Panc1 (cell line): ENCODE measurements at regions not wholly inside any gene's neighbourhood (a gene's known extent, or its start where the extent isn't known, plus 50 kb on each side); places are given as distances from the start of the nearest gene placed in this dataset.

Source experiments
- ATAC-seq: fragments of 200-7000 bp; cut with Tn5 transposase; 2 replicates; pipeline ENCODE4 v1.9.1; 2020; ENCODE audit warnings: mild to moderate bottlenecking, moderate library complexity
- BruUV-seq: library from RNA; stranded (reverse); fragments of 400-500 nt; replicated peaks from 2 replicates; lab custom pipeline; 2021; lab: Mats Ljungman, UMichigan
- CTCF ChIA-PET: fragments of 300-600 bp; sonication (Branson Sonifier 250); formaldehyde crosslinking; loops from one replicate; lab custom pipeline; 2022; ENCODE audit warnings: antibody characterized with exemption; lab: Charles Lee
- POLR2A ChIA-PET: fragments of 300-600 bp; sonication (Branson Sonifier 250); formaldehyde crosslinking; loops from one replicate; lab custom pipeline; 2022; ENCODE audit warnings: antibody characterized with exemption; lab: Charles Lee
- DNase-seq: peaks from one replicate; pipeline ENCODE4 v3.0.0-alpha.2; 2010; ENCODE audit warnings: low read depth, low spot score
- H3K27ac ChIP-seq: 2 replicates; pipeline ENCODE4 v1.5.1; 2011; ENCODE audit warnings: mild to moderate bottlenecking, low read length, inconsistent platforms
- H3K27me3 ChIP-seq: fragments of 200-500 bp; sonication (Bioruptor generic); 2 replicates; pipeline ENCODE4 v1.6.0; 2014; ENCODE audit warnings: low read length, inconsistent platforms; ENCODE audit not compliant: control insufficient read depth, insufficient read depth
- H3K36me3 ChIP-seq: fragments of 200-500 bp; sonication (Bioruptor generic); 2 replicates; pipeline ENCODE4 v1.5.1; 2014; ENCODE audit warnings: inconsistent platforms, mild to moderate bottlenecking, low read length, moderate library complexity; ENCODE audit not compliant: control insufficient read depth, insufficient read depth
- H3K4me1 ChIP-seq: 2 replicates; pipeline ENCODE4 v1.5.1; 2011; ENCODE audit warnings: inconsistent platforms, mild to moderate bottlenecking, low read length, moderate library complexity; ENCODE audit not compliant: control insufficient read depth, insufficient read depth
- H3K4me3 ChIP-seq, 2 experiments: 2 replicates each; pipeline ENCODE4 v1.5.1; 2011 to 2012; ENCODE audit warnings: low read depth in 2 of 2, low read length in 2 of 2, mild to moderate bottlenecking in 2 of 2, inconsistent platforms in 1 of 2, moderate library complexity in 1 of 2
- H3K9me3 ChIP-seq: fragments of 200-500 bp; sonication (Bioruptor generic); 2 replicates; pipeline ENCODE4 v1.5.1; 2014; ENCODE audit warnings: low read depth, mild to moderate bottlenecking, inconsistent platforms, low read length, moderate library complexity; ENCODE audit not compliant: control insufficient read depth, insufficient read depth
- POLR2AphosphoS5 ChIP-seq: IDR thresholded peaks from 2 replicates; pipeline ENCODE4 v1.6.1; 2012; ENCODE audit warnings: mild to moderate bottlenecking, low read depth, low read length, moderate library complexity
- SIN3A ChIP-seq: IDR thresholded peaks from 2 replicates; pipeline ENCODE4 v1.6.1; 2012; ENCODE audit warnings: low read depth, mild to moderate bottlenecking, low read length, moderate library complexity, borderline replicate concordance; ENCODE audit not compliant: insufficient read depth
- TCF7L2 ChIP-seq: IDR thresholded peaks from 2 replicates; pipeline ENCODE4 v1.6.1; 2011; ENCODE audit warnings: mild to moderate bottlenecking, low read depth, low read length, inconsistent platforms
- in situ Hi-C: cut with HindIII; loops from 2 replicates; pipeline ENCODE4 v1.10.0; 2016; ENCODE audit warnings: low sequenced_read_pairs, low pct_unique_long_range_greater_than_20kb
- intact Hi-C: fragments of 100-400 bp; cut with micrococcal nuclease; formaldehyde crosslinking; loops from one replicate; pipeline ENCODE4 v1.10.0; 2022; ENCODE audit not compliant: unreplicated experiment
- TF ChIP-seq, protein P1 (sequence below): fragments of 450-650 bp; IDR thresholded peaks from 2 replicates; pipeline ENCODE4 v1.5.1; 2017; ENCODE audit warnings: mild to moderate bottlenecking
- TF ChIP-seq, protein P2 (sequence below), 2 experiments: IDR thresholded peaks; 2 replicates each; pipeline ENCODE4 v1.6.1; 2011 to 2012; ENCODE audit warnings: low read depth in 2 of 2, control low read depth in 1 of 2, low read length in 1 of 2, mild to moderate bottlenecking in 1 of 2, moderate library complexity in 1 of 2; ENCODE audit not compliant: insufficient read depth in 1 of 2

DNA sequence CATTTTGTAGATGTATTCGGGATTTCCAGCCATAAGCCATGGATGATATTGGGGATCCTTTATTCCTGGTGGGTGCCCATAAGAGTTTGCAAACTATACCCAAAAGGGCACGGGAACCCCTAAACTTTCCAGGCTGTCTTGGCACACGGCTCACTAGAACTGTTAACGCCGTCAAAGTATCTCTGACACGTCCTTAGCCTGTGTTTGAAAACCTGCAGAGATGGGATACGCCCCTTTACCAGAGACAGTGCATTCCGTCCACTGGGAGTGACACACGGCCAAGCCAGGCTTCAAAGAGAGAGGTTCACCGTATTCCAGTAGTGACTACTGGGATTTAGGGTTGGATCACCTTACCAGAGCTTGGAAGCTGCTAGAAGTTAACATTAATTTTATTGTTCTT lies 95.0 kb downstream of the THBS2 start:
- no peak overlapping the region for H3K27ac ChIP-seq
- intact Hi-C loops (no loop called here), in situ Hi-C loops (no loop called here)
- no peak overlapping the region for H3K4me3 ChIP-seq
- H3K27me3 ChIP-seq, result no peaks in the 10 kb centered on the region
- no peaks in the 10 kb centered on the region for H3K36me3 ChIP-seq
- ChIA-PET CTCF (no interaction called here), POLR2A (no interaction called here)
- H3K9me3 ChIP-seq, result no peaks in the 10 kb centered on the region
- DNase-seq (no peak), ATAC-seq (no peak)
- no TSS peak for BruUV-seq
- no peaks in the 10 kb centered on the region for H3K4me1 ChIP-seq
- TF ChIP-seq, protein P1, sequence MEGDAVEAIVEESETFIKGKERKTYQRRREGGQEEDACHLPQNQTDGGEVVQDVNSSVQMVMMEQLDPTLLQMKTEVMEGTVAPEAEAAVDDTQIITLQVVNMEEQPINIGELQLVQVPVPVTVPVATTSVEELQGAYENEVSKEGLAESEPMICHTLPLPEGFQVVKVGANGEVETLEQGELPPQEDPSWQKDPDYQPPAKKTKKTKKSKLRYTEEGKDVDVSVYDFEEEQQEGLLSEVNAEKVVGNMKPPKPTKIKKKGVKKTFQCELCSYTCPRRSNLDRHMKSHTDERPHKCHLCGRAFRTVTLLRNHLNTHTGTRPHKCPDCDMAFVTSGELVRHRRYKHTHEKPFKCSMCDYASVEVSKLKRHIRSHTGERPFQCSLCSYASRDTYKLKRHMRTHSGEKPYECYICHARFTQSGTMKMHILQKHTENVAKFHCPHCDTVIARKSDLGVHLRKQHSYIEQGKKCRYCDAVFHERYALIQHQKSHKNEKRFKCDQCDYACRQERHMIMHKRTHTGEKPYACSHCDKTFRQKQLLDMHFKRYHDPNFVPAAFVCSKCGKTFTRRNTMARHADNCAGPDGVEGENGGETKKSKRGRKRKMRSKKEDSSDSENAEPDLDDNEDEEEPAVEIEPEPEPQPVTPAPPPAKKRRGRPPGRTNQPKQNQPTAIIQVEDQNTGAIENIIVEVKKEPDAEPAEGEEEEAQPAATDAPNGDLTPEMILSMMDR, result no peak
- TF ChIP-seq SIN3A (no peak), POLR2AphosphoS5 (no peak), TCF7L2 (no peak)
- TF ChIP-seq, protein P2, sequence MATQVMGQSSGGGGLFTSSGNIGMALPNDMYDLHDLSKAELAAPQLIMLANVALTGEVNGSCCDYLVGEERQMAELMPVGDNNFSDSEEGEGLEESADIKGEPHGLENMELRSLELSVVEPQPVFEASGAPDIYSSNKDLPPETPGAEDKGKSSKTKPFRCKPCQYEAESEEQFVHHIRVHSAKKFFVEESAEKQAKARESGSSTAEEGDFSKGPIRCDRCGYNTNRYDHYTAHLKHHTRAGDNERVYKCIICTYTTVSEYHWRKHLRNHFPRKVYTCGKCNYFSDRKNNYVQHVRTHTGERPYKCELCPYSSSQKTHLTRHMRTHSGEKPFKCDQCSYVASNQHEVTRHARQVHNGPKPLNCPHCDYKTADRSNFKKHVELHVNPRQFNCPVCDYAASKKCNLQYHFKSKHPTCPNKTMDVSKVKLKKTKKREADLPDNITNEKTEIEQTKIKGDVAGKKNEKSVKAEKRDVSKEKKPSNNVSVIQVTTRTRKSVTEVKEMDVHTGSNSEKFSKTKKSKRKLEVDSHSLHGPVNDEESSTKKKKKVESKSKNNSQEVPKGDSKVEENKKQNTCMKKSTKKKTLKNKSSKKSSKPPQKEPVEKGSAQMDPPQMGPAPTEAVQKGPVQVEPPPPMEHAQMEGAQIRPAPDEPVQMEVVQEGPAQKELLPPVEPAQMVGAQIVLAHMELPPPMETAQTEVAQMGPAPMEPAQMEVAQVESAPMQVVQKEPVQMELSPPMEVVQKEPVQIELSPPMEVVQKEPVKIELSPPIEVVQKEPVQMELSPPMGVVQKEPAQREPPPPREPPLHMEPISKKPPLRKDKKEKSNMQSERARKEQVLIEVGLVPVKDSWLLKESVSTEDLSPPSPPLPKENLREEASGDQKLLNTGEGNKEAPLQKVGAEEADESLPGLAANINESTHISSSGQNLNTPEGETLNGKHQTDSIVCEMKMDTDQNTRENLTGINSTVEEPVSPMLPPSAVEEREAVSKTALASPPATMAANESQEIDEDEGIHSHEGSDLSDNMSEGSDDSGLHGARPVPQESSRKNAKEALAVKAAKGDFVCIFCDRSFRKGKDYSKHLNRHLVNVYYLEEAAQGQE (IDR thresholded peaks at IDR 0.05; ENCODE audit: insufficient read depth in 1 of 2, low read depth in 2 of 2, low read length in 1 of 2), result no peak

DNA sequence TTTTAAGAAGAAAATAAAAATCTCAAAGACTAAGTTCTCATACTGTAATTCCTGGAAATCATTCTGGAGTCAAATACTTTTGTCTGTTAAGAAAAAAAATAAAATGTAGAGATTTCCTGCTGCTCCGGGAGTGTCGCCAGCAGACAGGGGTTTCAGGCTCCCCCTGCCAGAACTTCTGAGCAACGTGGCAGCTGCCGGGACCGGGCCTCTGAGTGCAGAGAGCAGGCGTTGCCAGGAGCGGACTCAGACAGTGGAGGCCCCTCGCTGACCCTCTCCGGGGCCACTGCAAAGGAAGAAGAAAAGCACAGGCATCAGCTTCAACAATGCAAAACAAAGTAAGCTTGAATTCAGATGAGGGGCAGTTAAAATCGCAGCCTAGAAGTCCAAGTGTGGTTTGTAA lies 95.5 kb downstream of the THBS2 start:
- H3K27ac ChIP-seq, result no peak overlapping the region
- TF ChIP-seq, protein P1, result no peak
- no peak for TF ChIP-seq SIN3A
- TF ChIP-seq TCF7L2, result no peak
- TF ChIP-seq, protein P2 (IDR thresholded peaks at IDR 0.05; ENCODE audit: insufficient read depth in 1 of 2, low read depth in 2 of 2, low read length in 1 of 2), result no peak
- TF ChIP-seq POLR2AphosphoS5, result no peak
- no peaks in the 10 kb centered on the region for H3K4me1 ChIP-seq
- CTCF ChIA-PET, result no interaction called here
- intact Hi-C loops (no loop called here), in situ Hi-C loops (no loop called here)
- no peaks in the 10 kb centered on the region for H3K36me3 ChIP-seq
- ATAC-seq (no peak), DNase-seq (no peak)
- no peaks in the 10 kb centered on the region for H3K9me3 ChIP-seq
- no peaks in the 10 kb centered on the region for H3K27me3 ChIP-seq
- POLR2A ChIA-PET, result no interaction called here
- BruUV-seq, result no TSS peak
- H3K4me3 ChIP-seq, result no peak overlapping the region
